Activated T-helper 1 cell treated with anti-CD3 and anti-CD28 coated beads, Interleukin-12 subunit alpha, Interleukin-12 subunit beta, Interleukin-2, Interleukin-4 antibody, amounts not matched to agents 30 ng/mL and 10 ng/mL and 1 ng/mL, durations not matched to agents 14 hours and 24 hours and 36 hours (primary cell): ENCODE measurements at regions not wholly inside any gene's neighbourhood (a gene's known extent, or its start where the extent isn't known, plus 50 kb on each side); places are given as distances from the start of the nearest gene placed in this dataset.

Experiments used
- DNase-seq: peaks from one replicate; pipeline ENCODE4 v3.0.0; 2021; ENCODE audit warnings: low spot score
- H3K27ac Mint-ChIP-seq: one replicate; pipeline ENCODE4 v1.8.0; 2021; ENCODE audit warnings: mild to moderate bottlenecking, mixed read lengths
- H3K27me3 Mint-ChIP-seq: one replicate; pipeline ENCODE4 v1.8.0; 2022; ENCODE audit warnings: mild to moderate bottlenecking, moderate library complexity, mixed read lengths; ENCODE audit not compliant: insufficient read depth
- H3K36me3 Mint-ChIP-seq: one replicate; pipeline ENCODE4 v1.8.0; 2021; ENCODE audit warnings: low read depth, mixed read lengths
- H3K4me1 Mint-ChIP-seq: one replicate; pipeline ENCODE4 v1.8.0; 2021; ENCODE audit warnings: low read depth, mixed read lengths
- H3K4me3 Mint-ChIP-seq: one replicate; pipeline ENCODE4 v1.8.0; 2021; ENCODE audit warnings: mild to moderate bottlenecking, moderate library complexity, mixed read lengths
- H3K9me3 Mint-ChIP-seq: one replicate; pipeline ENCODE4 v1.8.0; 2021; ENCODE audit warnings: mixed read lengths
- intact Hi-C: fragments of 100-400 bp; cut with micrococcal nuclease; formaldehyde crosslinking; loops from one replicate; pipeline ENCODE4 v1.15.1; 2024

- Mint-ChIP-seq H3K36me3 (no peaks in the 10 kb centered on the region), H3K27ac (no peak overlapping the region), H3K4me1 (no peaks in the 10 kb centered on the region), H3K4me3 (no peak overlapping the region), H3K9me3 (peaks cover 7% of the 10 kb centered on the region), H3K27me3 (no peaks in the 10 kb centered on the region)
- no peak for DNase-seq
- intact Hi-C loops = no loop called here
Measured at GRCh38 chr4:12145106-12145505, 716.4 kb upstream of the HS3ST1 start.

- DNase-seq = no peak
- intact Hi-C loops = no loop called here
- Mint-ChIP-seq H3K36me3 (no peaks in the 10 kb centered on the region), H3K9me3 (peaks cover 4% of the 10 kb centered on the region), H3K27ac (no peak overlapping the region), H3K4me3 (no peak overlapping the region), H3K4me1 (no peaks in the 10 kb centered on the region), H3K27me3 (no peaks in the 10 kb centered on the region)
Measured at GRCh38 chr4:12144051-12144450, 715.4 kb upstream of the HS3ST1 start.

- H3K9me3 Mint-ChIP-seq = peaks cover 4% of the 10 kb centered on the region
- H3K4me3 Mint-ChIP-seq = no peak overlapping the region
- H3K4me1 Mint-ChIP-seq = no peaks in the 10 kb centered on the region
- DNase-seq = no peak
- intact Hi-C loops = no loop called here
- H3K27me3 Mint-ChIP-seq = no peaks in the 10 kb centered on the region
- no peaks in the 10 kb centered on the region for H3K36me3 Mint-ChIP-seq
- H3K27ac Mint-ChIP-seq = no peak overlapping the region
Measured at GRCh38 chr4:12140864-12141263, 712.2 kb upstream of the HS3ST1 start.

DNA sequence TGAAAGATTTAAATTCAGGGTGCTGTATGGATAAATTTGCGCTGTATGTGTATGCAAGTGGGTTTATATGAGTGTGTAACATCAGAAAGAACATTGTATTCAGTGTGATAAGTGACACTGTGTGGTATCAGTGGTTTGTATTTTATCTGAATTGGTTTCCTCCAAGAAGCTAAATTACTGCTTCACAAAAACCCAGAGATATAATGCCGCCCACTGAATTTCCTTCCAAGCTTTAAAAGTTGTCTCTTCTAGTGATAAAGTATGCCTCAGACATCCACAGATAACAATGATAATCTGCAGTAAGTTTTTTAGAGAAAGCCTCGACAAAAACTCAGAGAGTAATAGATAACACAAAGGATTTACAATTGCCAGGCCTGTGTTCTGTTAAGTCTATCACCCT, 710.6 kb upstream of the HS3ST1 start:
- Mint-ChIP-seq H3K9me3 (peaks cover under 1% of the 10 kb centered on the region), H3K4me3 (no peak overlapping the region), H3K36me3 (no peaks in the 10 kb centered on the region), H3K27ac (no peak overlapping the region), H3K27me3 (no peaks in the 10 kb centered on the region), H3K4me1 (no peaks in the 10 kb centered on the region)
- DNase-seq = no peak
- intact Hi-C loops = no loop called here

- H3K36me3 Mint-ChIP-seq = no peaks in the 10 kb centered on the region
- no peak overlapping the region for H3K4me3 Mint-ChIP-seq
- intact Hi-C loops = no loop called here
- peaks cover 4% of the 10 kb centered on the region for H3K9me3 Mint-ChIP-seq
- no peak overlapping the region for H3K27ac Mint-ChIP-seq
- DNase-seq = no peak
- H3K27me3 Mint-ChIP-seq = no peaks in the 10 kb centered on the region
- no peaks in the 10 kb centered on the region for H3K4me1 Mint-ChIP-seq
Measured at GRCh38 chr4:12138488-12138887, 709.8 kb upstream of the HS3ST1 start.

DNA sequence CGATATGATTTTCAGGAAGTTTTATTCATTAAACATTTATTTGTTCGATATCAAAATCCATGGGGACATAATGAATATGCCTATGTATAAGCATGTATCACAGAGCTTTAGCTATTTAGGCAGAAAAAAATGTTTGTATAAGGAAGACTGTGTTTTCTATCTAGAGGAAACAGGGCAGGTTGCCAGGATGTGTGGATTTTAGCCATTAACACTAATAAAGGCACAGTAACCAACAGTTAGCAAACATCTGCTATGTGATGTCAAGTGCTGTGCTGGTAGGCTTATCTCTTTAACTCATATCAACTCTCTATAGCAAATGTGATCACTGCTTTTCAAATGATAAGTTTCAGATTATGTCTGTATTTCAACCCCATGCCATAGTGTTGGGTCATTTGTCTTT, 708.9 kb upstream of the HS3ST1 start:
- H3K27me3 Mint-ChIP-seq = no peaks in the 10 kb centered on the region
- no peak overlapping the region for H3K4me3 Mint-ChIP-seq
- H3K9me3 Mint-ChIP-seq = peaks cover 6% of the 10 kb centered on the region
- intact Hi-C loops = no loop called here
- no peak overlapping the region for H3K27ac Mint-ChIP-seq
- no peaks in the 10 kb centered on the region for H3K36me3 Mint-ChIP-seq
- DNase-seq = no peak
- H3K4me1 Mint-ChIP-seq = no peaks in the 10 kb centered on the region

DNA sequence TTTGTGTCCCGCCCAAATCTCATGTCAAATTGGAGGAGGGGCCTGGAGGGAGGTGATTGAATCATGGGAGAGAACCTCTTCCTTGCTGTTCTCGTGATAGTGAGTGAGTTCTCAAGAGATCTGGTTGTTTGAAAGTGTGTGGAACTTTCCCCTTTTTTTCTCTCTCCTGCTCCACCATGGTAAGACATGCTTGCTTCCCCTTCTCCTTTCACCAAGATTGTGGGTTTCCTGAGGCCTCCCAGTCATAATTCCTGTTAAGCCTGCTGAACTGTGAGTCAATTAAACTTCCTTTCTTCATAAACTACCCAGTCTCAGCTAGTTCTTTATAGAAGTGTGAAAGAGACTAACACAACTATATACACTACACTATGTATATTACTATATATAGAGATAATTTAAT, 697.8 kb upstream of the HS3ST1 start:
- Mint-ChIP-seq H3K4me1 (no peaks in the 10 kb centered on the region), H3K4me3 (no peak overlapping the region), H3K36me3 (no peaks in the 10 kb centered on the region), H3K27ac (no peak overlapping the region), H3K9me3 (peaks cover 9% of the 10 kb centered on the region), H3K27me3 (no peaks in the 10 kb centered on the region)
- intact Hi-C loops = no loop called here
- DNase-seq = no peak

GRCh38 chr4:12124138-12124537, 695.4 kb upstream of the HS3ST1 start:
- no peak overlapping the region for H3K27ac Mint-ChIP-seq
- intact Hi-C loops = no loop called here
- no peaks in the 10 kb centered on the region for H3K4me1 Mint-ChIP-seq
- H3K9me3 Mint-ChIP-seq = peaks cover 13% of the 10 kb centered on the region
- H3K4me3 Mint-ChIP-seq = no peak overlapping the region
- H3K36me3 Mint-ChIP-seq = no peaks in the 10 kb centered on the region
- DNase-seq = no peak
- H3K27me3 Mint-ChIP-seq = no peaks in the 10 kb centered on the region

DNA sequence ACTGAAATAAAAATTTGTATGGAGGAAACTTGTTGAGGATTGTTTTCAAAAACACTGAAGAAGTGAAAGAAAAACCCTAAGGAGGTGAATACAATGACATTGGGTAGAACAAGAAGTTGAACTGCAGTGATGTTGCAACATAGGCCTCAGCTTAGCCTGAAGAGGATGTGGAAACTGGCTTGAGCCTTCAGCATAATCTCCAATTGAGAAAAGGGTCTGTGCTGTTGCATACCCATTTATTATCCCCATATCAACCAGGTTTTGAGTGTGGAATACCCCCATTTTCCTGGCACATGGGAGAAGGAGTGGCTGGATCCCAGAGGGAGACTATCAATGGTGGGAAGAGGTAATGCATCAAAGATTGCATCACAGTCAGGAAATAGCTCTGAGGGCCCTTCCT, 695.0 kb upstream of the HS3ST1 start:
- H3K36me3 Mint-ChIP-seq = no peaks in the 10 kb centered on the region
- no peaks in the 10 kb centered on the region for H3K4me1 Mint-ChIP-seq
- intact Hi-C loops = no loop called here
- no peak overlapping the region for H3K27ac Mint-ChIP-seq
- H3K27me3 Mint-ChIP-seq = no peaks in the 10 kb centered on the region
- peaks cover 13% of the 10 kb centered on the region for H3K9me3 Mint-ChIP-seq
- H3K4me3 Mint-ChIP-seq = no peak overlapping the region
- DNase-seq = no peak

- Mint-ChIP-seq H3K27me3 (no peaks in the 10 kb centered on the region), H3K27ac (no peak overlapping the region), H3K4me3 (no peak overlapping the region), H3K4me1 (no peaks in the 10 kb centered on the region), H3K36me3 (no peaks in the 10 kb centered on the region), H3K9me3 (peaks cover 13% of the 10 kb centered on the region)
- no peak for DNase-seq
- intact Hi-C loops = no loop called here
Measured at GRCh38 chr4:12122316-12122715, 693.6 kb upstream of the HS3ST1 start.

GRCh38 chr4:12120968-12121367, 692.3 kb upstream of the HS3ST1 start:
- H3K4me1 Mint-ChIP-seq = no peaks in the 10 kb centered on the region
- H3K27ac Mint-ChIP-seq = no peak overlapping the region
- H3K9me3 Mint-ChIP-seq = peaks cover 18% of the 10 kb centered on the region
- DNase-seq = no peak
- no peaks in the 10 kb centered on the region for H3K36me3 Mint-ChIP-seq
- no peak overlapping the region for H3K4me3 Mint-ChIP-seq
- intact Hi-C loops = no loop called here
- H3K27me3 Mint-ChIP-seq = no peaks in the 10 kb centered on the region

DNA sequence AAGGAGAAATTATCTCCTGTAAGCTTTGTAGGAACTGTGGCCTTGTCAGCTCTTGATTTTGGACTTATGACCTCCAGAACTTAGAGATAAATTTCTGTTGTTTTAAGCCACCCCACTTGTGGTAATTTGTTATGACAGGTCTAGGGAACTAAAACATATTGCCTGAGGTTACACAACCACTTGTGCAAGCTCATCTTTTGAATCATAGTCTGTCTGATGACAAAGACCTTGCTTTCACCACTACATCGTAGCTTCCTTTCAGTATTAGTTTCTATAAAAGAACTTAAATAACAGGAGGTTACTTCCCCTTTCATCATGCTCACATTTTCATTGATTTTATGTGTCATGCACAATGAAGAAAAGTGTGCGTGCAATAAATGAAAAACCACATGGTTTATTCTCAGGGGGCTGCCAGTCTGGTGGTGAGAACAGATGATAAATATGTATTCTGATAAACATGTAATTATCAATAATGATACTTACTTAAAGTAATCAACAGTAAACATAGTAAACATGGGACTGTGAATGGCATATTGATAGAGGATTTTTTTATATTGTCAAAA, 690.0 kb upstream of the HS3ST1 start:
- Mint-ChIP-seq H3K36me3 (no peaks in the 10 kb centered on the region), H3K9me3 (peaks cover 29% of the 10 kb centered on the region), H3K4me3 (no peak overlapping the region), H3K27me3 (no peaks in the 10 kb centered on the region), H3K4me1 (no peaks in the 10 kb centered on the region), H3K27ac (no peak overlapping the region)
- intact Hi-C loops = no loop called here
- DNase-seq = no peak

DNA sequence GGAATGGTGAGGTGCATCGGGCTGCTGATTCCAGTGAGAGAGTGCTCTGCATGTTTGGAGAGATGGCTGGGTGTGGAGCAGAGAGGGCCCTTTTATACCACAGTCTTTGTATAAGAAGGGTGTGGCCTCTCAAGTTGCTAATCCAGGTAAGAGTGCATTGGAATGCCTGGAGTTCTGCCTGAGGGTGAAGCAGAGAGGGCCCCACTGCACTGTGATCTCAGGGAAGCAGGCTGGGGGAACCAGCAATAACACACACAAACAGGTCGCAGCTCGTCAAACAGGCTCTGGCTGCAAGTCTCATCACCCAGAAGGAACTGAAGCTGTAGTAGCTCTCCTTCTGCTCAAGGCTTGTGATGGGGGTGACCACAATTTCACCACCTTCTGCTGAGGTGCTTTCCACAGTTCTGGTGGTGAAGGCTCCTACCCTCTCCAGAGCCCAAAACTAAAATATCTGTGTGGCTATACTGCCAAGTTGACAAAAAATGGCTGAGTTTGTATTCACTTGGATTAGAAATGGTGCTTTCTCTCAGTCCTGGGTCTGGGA, 687.4 kb upstream of the HS3ST1 start:
- Mint-ChIP-seq H3K27me3 (no peaks in the 10 kb centered on the region), H3K27ac (no peak overlapping the region), H3K4me1 (no peaks in the 10 kb centered on the region), H3K4me3 (no peak overlapping the region), H3K9me3 (peaks cover 41% of the 10 kb centered on the region), H3K36me3 (no peaks in the 10 kb centered on the region)
- intact Hi-C loops = no loop called here
- DNase-seq = no peak

GRCh38 chr4:12110627-12111026, 681.9 kb upstream of the HS3ST1 start:
- no peaks in the 10 kb centered on the region for H3K27me3 Mint-ChIP-seq
- DNase-seq = no peak
- H3K9me3 Mint-ChIP-seq = peaks cover 31% of the 10 kb centered on the region
- no peak overlapping the region for H3K27ac Mint-ChIP-seq
- H3K36me3 Mint-ChIP-seq = no peaks in the 10 kb centered on the region
- intact Hi-C loops = no loop called here
- no peaks in the 10 kb centered on the region for H3K4me1 Mint-ChIP-seq
- H3K4me3 Mint-ChIP-seq = no peak overlapping the region
